ENCODE measurements at regions not wholly inside any gene's neighbourhood (a gene's known extent, or its start where the extent isn't known, plus 50 kb on each side); places are given as distances from the start of the nearest gene placed in this dataset.

DNA sequence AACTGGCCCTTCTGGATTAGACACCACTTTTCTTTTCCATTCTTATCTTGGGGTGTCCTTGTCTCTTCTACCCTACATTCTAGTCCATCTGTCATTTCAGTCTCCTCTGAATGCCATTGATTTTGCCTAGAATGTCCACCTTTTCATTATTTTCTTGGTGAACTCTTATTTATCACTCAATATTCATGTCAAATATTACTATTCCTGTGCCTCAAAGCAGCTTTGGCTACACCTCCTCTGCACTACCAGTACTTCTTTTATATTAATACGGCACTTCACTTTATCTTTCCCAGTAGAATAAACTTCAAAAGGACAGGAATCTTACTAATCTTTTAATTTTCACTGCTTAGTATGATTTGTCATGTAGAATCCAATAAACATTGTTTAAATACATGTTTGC, 186.4 kb upstream of the DPYD start:
- no peak for TF ChIP-seq CTCF (IDR thresholded peaks at IDR 0.05)
- no peak for TF ChIP-seq POLR2A (IDR thresholded peaks at IDR 0.05)
